ENCODE measurements at regions not wholly inside any gene's neighbourhood (a gene's known extent, or its start where the extent isn't known, plus 50 kb on each side); places are given as distances from the start of the nearest gene placed in this dataset.

- TF ChIP-seq, protein P1, sequence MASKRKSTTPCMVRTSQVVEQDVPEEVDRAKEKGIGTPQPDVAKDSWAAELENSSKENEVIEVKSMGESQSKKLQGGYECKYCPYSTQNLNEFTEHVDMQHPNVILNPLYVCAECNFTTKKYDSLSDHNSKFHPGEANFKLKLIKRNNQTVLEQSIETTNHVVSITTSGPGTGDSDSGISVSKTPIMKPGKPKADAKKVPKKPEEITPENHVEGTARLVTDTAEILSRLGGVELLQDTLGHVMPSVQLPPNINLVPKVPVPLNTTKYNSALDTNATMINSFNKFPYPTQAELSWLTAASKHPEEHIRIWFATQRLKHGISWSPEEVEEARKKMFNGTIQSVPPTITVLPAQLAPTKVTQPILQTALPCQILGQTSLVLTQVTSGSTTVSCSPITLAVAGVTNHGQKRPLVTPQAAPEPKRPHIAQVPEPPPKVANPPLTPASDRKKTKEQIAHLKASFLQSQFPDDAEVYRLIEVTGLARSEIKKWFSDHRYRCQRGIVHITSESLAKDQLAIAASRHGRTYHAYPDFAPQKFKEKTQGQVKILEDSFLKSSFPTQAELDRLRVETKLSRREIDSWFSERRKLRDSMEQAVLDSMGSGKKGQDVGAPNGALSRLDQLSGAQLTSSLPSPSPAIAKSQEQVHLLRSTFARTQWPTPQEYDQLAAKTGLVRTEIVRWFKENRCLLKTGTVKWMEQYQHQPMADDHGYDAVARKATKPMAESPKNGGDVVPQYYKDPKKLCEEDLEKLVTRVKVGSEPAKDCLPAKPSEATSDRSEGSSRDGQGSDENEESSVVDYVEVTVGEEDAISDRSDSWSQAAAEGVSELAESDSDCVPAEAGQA (IDR thresholded peaks at IDR 0.05; ENCODE audit: low read depth), result no peak
- TF ChIP-seq, protein P1 (CRISPR knock-in tag; IDR thresholded peaks at IDR 0.05; ENCODE audit: borderline replicate concordance), result no peak
- no peak for TF ChIP-seq TOE1 (CRISPR knock-in tag; IDR thresholded peaks at IDR 0.05)
- no peak for TF ChIP-seq SRY (CRISPR knock-in tag; IDR thresholded peaks at IDR 0.05)
- no peak; the same call in 1 of the 2 replicates for TF ChIP-seq KDM4B (CRISPR knock-in tag; IDR thresholded peaks at IDR 0.05)
- no peak for TF ChIP-seq ZBTB7A (CRISPR knock-in tag; IDR thresholded peaks at IDR 0.05)
- TF ChIP-seq PHF5A (CRISPR knock-in tag; IDR thresholded peaks at IDR 0.05; ENCODE audit: low read depth, unreplicated experiment), result no peak
- TF ChIP-seq NFKB2 (CRISPR knock-in tag; IDR thresholded peaks at IDR 0.05; ENCODE audit: borderline replicate concordance), result no peak; the same call in 1 of the 2 replicates
- no peak for TF ChIP-seq ZNF816 (CRISPR knock-in tag; IDR thresholded peaks at IDR 0.05; ENCODE audit: borderline replicate concordance)
- TF ChIP-seq RAD21 (CRISPR knock-in tag; IDR thresholded peaks at IDR 0.05), result 0 out of 2 replicates have a peak, but pooled peaks have one; percentile 14
- TF ChIP-seq SRSF1 (optimal IDR thresholded peaks at IDR 0.05; ENCODE audit: low read depth, low read length), result no peak
- TF ChIP-seq ZFP41 (CRISPR knock-in tag; IDR thresholded peaks at IDR 0.05; ENCODE audit: borderline replicate concordance), result no peak
- no peak for TF ChIP-seq ZNF367 (CRISPR knock-in tag; IDR thresholded peaks at IDR 0.05; ENCODE audit: borderline replicate concordance)
- TF ChIP-seq MLLT10 (CRISPR knock-in tag; IDR thresholded peaks at IDR 0.05), result no peak
- TF ChIP-seq ZNF24 (IDR thresholded peaks at IDR 0.05), result no peak
- TF ChIP-seq ZNF879 (CRISPR knock-in tag; IDR thresholded peaks at IDR 0.05), result 0 out of 2 replicates have a peak, but pooled peaks have one; percentile 59
- no peak for TF ChIP-seq IRX3 (CRISPR knock-in tag; IDR thresholded peaks at IDR 0.05; ENCODE audit: borderline replicate concordance, low read depth)
- TF ChIP-seq FLYWCH1 (CRISPR knock-in tag; IDR thresholded peaks at IDR 0.05), result no peak
- TF ChIP-seq MIXL1 (CRISPR knock-in tag; IDR thresholded peaks at IDR 0.05), result peak; percentile 68; the same call in 1 of the 2 replicates
- 0 out of 2 replicates have a peak, but pooled peaks have one; percentile 32 for TF ChIP-seq ZNF143 (CRISPR knock-in tag; IDR thresholded peaks at IDR 0.05)
- no peak for TF ChIP-seq ZNF33A (CRISPR knock-in tag; IDR thresholded peaks at IDR 0.05; ENCODE audit: borderline replicate concordance)
Observed at GRCh38 chr2:20534913-20535801, 88.3 kb downstream of the RHOB start (continued).

Data from HepG2 (cell line).